K562 (cell line): ENCODE measurements at regions not wholly inside any gene's neighbourhood (a gene's known extent, or its start where the extent isn't known, plus 50 kb on each side); places are given as distances from the start of the nearest gene placed in this dataset.

Experiments
- ATAC-seq: fragments of 200-7000 bp; cut with Tn5 transposase; 3 replicates; pipeline ENCODE4 v1.9.1; 2020; ENCODE audit warnings: moderate library complexity
- BruUV-seq: library from RNA; stranded (reverse); fragments of 400-500 nt; replicated peaks from 2 replicates; lab custom pipeline; 2021; lab: Mats Ljungman, UMichigan
- CTCF ChIA-PET: fragments of 300-600 bp; formaldehyde crosslinking; extraction: SDS; loops from one replicate; lab custom pipeline; 2021; ENCODE audit warnings: low intra/inter-chr PET ratio; lab: Yijun Ruan, JAX
- POLR2A ChIA-PET: fragments of 300-600, 350-650 bp; sonication (Branson Sonifier 250); formaldehyde crosslinking; extraction: SDS; loops from one replicate; lab custom pipeline; 2021; ENCODE audit warnings: antibody characterized with exemption, inconsistent platforms; lab: Yijun Ruan, JAX
- DNase-seq, 4 experiments: peaks; one replicate each; pipeline versions ENCODE4 v3.0.0 to v3.0.0-alpha.2; 2011 to 2018; ENCODE audit warnings: low spot score in 3 of 4, mixed read lengths in 3 of 4; ENCODE audit errors: extremely low read depth in 1 of 4
- FAIRE-seq: peaks from 2 replicates; lab custom pipeline; 2011; peaks lifted over from hg19 to GRCh38; lab: Jason Lieb, UNC
- H2AFZ ChIP-seq: 2 replicates; pipeline ENCODE4 v1.6.0; 2011; ENCODE audit warnings: low read depth, low read length, control low read depth, inconsistent platforms
- H3K27ac ChIP-seq: fragments of 200-600 bp; 3 replicates; pipeline ENCODE4 v1.8.0; 2011; ENCODE audit warnings: low read depth, mild to moderate bottlenecking, control low read depth, inconsistent platforms, low read length, moderate library complexity, mixed read lengths; ENCODE audit errors: extremely low read depth
- H3K27me3 ChIP-seq, 2 experiments: fragments of 300-600 bp in 1 of 2; 2 replicates in 1 of 2; 3 replicates in 1 of 2; pipeline versions ENCODE4 v1.6.0 to v1.8.0; 2011; ENCODE audit warnings: inconsistent platforms in 2 of 2, low read length in 2 of 2, mild to moderate bottlenecking in 1 of 2, mixed read lengths in 1 of 2, moderate library complexity in 1 of 2; ENCODE audit not compliant: control insufficient read depth in 2 of 2, insufficient read depth in 2 of 2
- H3K36me3 ChIP-seq: fragments of 300-600 bp; 3 replicates; pipeline ENCODE4 v1.8.0; 2011; ENCODE audit warnings: mild to moderate bottlenecking, low read length, inconsistent platforms; ENCODE audit not compliant: control insufficient read depth, insufficient read depth
- H3K4me1 ChIP-seq, 2 experiments: fragments of 200-600 bp in 1 of 2; replicated peaks in 1 of 2; 2 replicates in 1 of 2; 3 replicates in 1 of 2; pipeline versions ENCODE4 v1.5.1 to v1.8.0; 2011; ENCODE audit warnings: inconsistent platforms in 2 of 2, low read length in 2 of 2, mild to moderate bottlenecking in 1 of 2, mixed read lengths in 1 of 2, moderate library complexity in 1 of 2; ENCODE audit not compliant: control insufficient read depth in 2 of 2, insufficient read depth in 2 of 2
- H3K4me2 ChIP-seq: 2 replicates; pipeline ENCODE4 v1.6.1; 2011; ENCODE audit warnings: low read length, control low read depth, inconsistent platforms, mixed read lengths; ENCODE audit not compliant: insufficient read depth
- H3K4me3 ChIP-seq: fragments of 200-600 bp; sonication (generic), shearing (Covaris generic); 2 replicates; pipeline ENCODE4 v1.5.1; 2016; ENCODE audit warnings: control low read depth, inconsistent platforms
- H3K79me2 ChIP-seq: fragments of 200-600 bp; 3 replicates; pipeline ENCODE4 v1.8.0; 2011; ENCODE audit warnings: low read length, inconsistent platforms; ENCODE audit not compliant: control insufficient read depth, insufficient read depth
- H3K9ac ChIP-seq, 2 experiments: 2 replicates each; pipeline versions ENCODE4 v1.6.0 to v1.6.1; 2011; ENCODE audit warnings: low read depth in 2 of 2, low read length in 2 of 2, control low read depth in 1 of 2, inconsistent platforms in 1 of 2, mild to moderate bottlenecking in 1 of 2, mixed read lengths in 1 of 2; ENCODE audit not compliant: insufficient read depth in 1 of 2
- H3K9me1 ChIP-seq: one replicate; pipeline ENCODE4 v1.6.0; 2011; ENCODE audit warnings: inconsistent platforms, mild to moderate bottlenecking, low read length, moderate library complexity; ENCODE audit not compliant: control insufficient read depth, insufficient read depth
- H3K9me3 ChIP-seq: replicated peaks from 2 replicates; pipeline ENCODE4 v1.5.1; 2011; ENCODE audit warnings: low read depth, low read length, inconsistent platforms; ENCODE audit not compliant: control insufficient read depth, insufficient read depth
- H4K20me1 ChIP-seq: replicated peaks from 2 replicates; pipeline ENCODE4 v1.6.1; 2011; ENCODE audit warnings: low read length, inconsistent platforms, mixed read lengths; ENCODE audit not compliant: control insufficient read depth, insufficient read depth
- BCOR ChIP-seq: fragments of 450-650 bp; IDR thresholded peaks from 2 replicates; pipeline ENCODE4 v1.6.1; 2016
- CHCHD3 ChIP-seq: fragments of 250-450 bp; sonication (Bioruptor Pico); IDR thresholded peaks from 2 replicates; pipeline ENCODE4 v2.1.2; 2022; ENCODE audit warnings: mild to moderate bottlenecking
- COPS2 ChIP-seq: fragments of 450-650 bp; conservative IDR thresholded peaks from 2 replicates; pipeline ENCODE4 v1.6.1; 2016; ENCODE audit warnings: mild to moderate bottlenecking, moderate library complexity
- DEAF1 ChIP-seq: fragments of 450-650 bp; formaldehyde crosslinking; IDR thresholded peaks from 2 replicates; pipeline ENCODE4 v1.4.0; 2020; ENCODE audit warnings: mild to moderate bottlenecking, moderate library complexity
- HEY1 ChIP-seq: fragments of 250-450 bp; sonication (Bioruptor Pico); IDR thresholded peaks from 2 replicates; pipeline ENCODE4 v1.5.0; 2020; ENCODE audit warnings: mild to moderate bottlenecking, moderate library complexity, borderline replicate concordance
- JUN ChIP-seq, 2 experiments: sonication (generic) in 1 of 2; formaldehyde crosslinking in 1 of 2; IDR thresholded peaks; 2 replicates each; pipeline versions ENCODE4 v1.6.1 to v1.8.0; 2012 to 2022; ENCODE audit warnings: borderline replicate concordance in 2 of 2, mild to moderate bottlenecking in 2 of 2, improper control_type of control experiment in 1 of 2, low read depth in 1 of 2, low read length in 1 of 2, missing genetic modification reagents in 1 of 2
- MEF2A ChIP-seq: IDR thresholded peaks from 2 replicates; pipeline ENCODE4 v1.6.1; 2011; ENCODE audit warnings: low read depth, mild to moderate bottlenecking, low read length, moderate library complexity; ENCODE audit not compliant: control insufficient read depth
- RAD21 ChIP-seq, 2 experiments: fragments of 250-450 bp in 1 of 2; fragments of 450-650 bp in 1 of 2; sonication (Bioruptor Pico) in 1 of 2; formaldehyde crosslinking in 1 of 2; IDR thresholded peaks in 1 of 2; conservative IDR thresholded peaks in 1 of 2; 2 replicates each; pipeline versions ENCODE4 v1.4.0 to v1.8.0; 2020 to 2022; ENCODE audit warnings: mild to moderate bottlenecking in 2 of 2, moderate library complexity in 1 of 2
- SP2 ChIP-seq: IDR thresholded peaks from 2 replicates; pipeline ENCODE4 v1.6.1; 2011; ENCODE audit warnings: mild to moderate bottlenecking, low read depth, low read length, moderate library complexity; ENCODE audit not compliant: poor library complexity, severe bottlenecking; ENCODE audit errors: extremely low read depth
- TFAM ChIP-seq: fragments of 250-450 bp; sonication (Bioruptor Pico); conservative IDR thresholded peaks from 2 replicates; pipeline ENCODE4 v1.5.0; 2021; ENCODE audit warnings: mild to moderate bottlenecking, moderate library complexity
- TSC22D4 ChIP-seq: fragments of 450-650 bp; IDR thresholded peaks from 2 replicates; pipeline ENCODE4 v1.6.1; 2016; ENCODE audit warnings: missing genetic modification characterization, missing biosample characterization, control low read depth
- YBX1 ChIP-seq: fragments of 450-650 bp; IDR thresholded peaks from 2 replicates; pipeline ENCODE4 v1.7.1; 2016; ENCODE audit warnings: mild to moderate bottlenecking
- ZBTB17 ChIP-seq: fragments of 450-650 bp; formaldehyde crosslinking; IDR thresholded peaks from 2 replicates; pipeline ENCODE4 v1.4.0; 2020; ENCODE audit warnings: mild to moderate bottlenecking
- ZNF184 ChIP-seq: sonication (generic); formaldehyde crosslinking; IDR thresholded peaks from 2 replicates; pipeline ENCODE4 v1.5.0; 2020; ENCODE audit warnings: missing genetic modification reagents
- ZNF507 ChIP-seq: conservative IDR thresholded peaks from 2 replicates; pipeline ENCODE4 v1.6.1; 2017; ENCODE audit warnings: missing genetic modification characterization, missing compliant biosample characterization
- ZNF699 ChIP-seq: fragments of 250-450 bp; sonication (Bioruptor Pico); IDR thresholded peaks from 2 replicates; pipeline ENCODE4 v1.8.0; 2021; ENCODE audit warnings: mild to moderate bottlenecking, moderate library complexity; ENCODE audit not compliant: insufficient replicate concordance
- WGBS: fragments of 100-300 bp; shearing (Covaris generic); methylation state at CpG from one replicate; pipeline ENCODE4 v1.1.6; 2016; ENCODE audit warnings: low coverage, mixed read lengths; ENCODE audit not compliant: insufficient coverage; ENCODE audit errors: missing lambda C conversion rate; 5-methylcytosine and 5-hydroxymethylcytosine counted together
- in situ Hi-C: fragments of 300-500 bp; cut with MboI; formaldehyde crosslinking; loops from 4 replicates; pipeline ENCODE4 v1.15.0; 2018; ENCODE audit warnings: inconsistent platforms, mixed read lengths
- intact Hi-C: fragments of 100-400 bp; cut with micrococcal nuclease; formaldehyde crosslinking; loops from 2 replicates; pipeline ENCODE4 v1.14.2; 2022

GRCh38 chr10:133026171-133026570 is 61.6 kb upstream of the ADGRA1 start:
- Histone ChIP-seq H3K27ac (no peak overlapping the region), H3K9ac (no peak overlapping the region), H3K4me3 (no peak overlapping the region), H2AFZ (no peak overlapping the region), H3K79me2 (no peaks in the 10 kb centered on the region), H3K9me3 (no peaks in the 10 kb centered on the region), H3K27me3 (peaks cover 8 to 75% of the 10 kb centered on the region in 2 experiments; a peak in 3 of 5 replicates), H3K36me3 (no peaks in the 10 kb centered on the region), H3K4me1 (peaks cover 0 to 13% of the 10 kb centered on the region in 2 experiments; a peak in 2 of 5 replicates), H3K9me1 (no peaks in the 10 kb centered on the region), H4K20me1 (no peaks in the 10 kb centered on the region), H3K4me2 (no peak overlapping the region)
- intact Hi-C loops, result no loop called here
- CTCF ChIA-PET, result no interaction called here
- POLR2A ChIA-PET, result no interaction called here
- no peak for ATAC-seq
- no peak for FAIRE-seq
- 3% methylated on average over 6 of the region's 10 CpGs for WGBS
- BruUV-seq, result no TSS peak
- no peak for DNase-seq
- in situ Hi-C loops, result no loop called here
- TF ChIP-seq RAD21 (CRISPR knock-in tag; conservative IDR thresholded peaks at IDR 0.05 in 1 of 2, IDR thresholded peaks at IDR 0.05 in 1 of 2) (no peak), CHCHD3 (CRISPR knock-in tag) (no peak), ZBTB17 (CRISPR knock-in tag) (no peak), COPS2 (no peak)

GRCh38 chr10:133025558-133026090 is 62.1 kb upstream of the ADGRA1 start:
- ChIA-PET CTCF (no interaction called here), POLR2A (interaction anchor here (0.6 kb wide), 1 partner anchor 275 kb away, joined by 3 read pairs; no protein-coding TSS in a partner anchor)
- no peak for FAIRE-seq
- ATAC-seq, result no peak
- no peaks in the 10 kb centered on the region for H3K9me3 ChIP-seq
- H3K27ac ChIP-seq, result no peak overlapping the region
- no TSS peak for BruUV-seq
- no peaks in the 10 kb centered on the region; the same call in 1 of the 2 replicates for H4K20me1 ChIP-seq
- no peak overlapping the region for H3K4me3 ChIP-seq
- H3K4me1 ChIP-seq, result peaks cover 0 to 13% of the 10 kb centered on the region in 2 experiments; a peak in 2 of 5 replicates
- intact Hi-C loops, result no loop called here
- H3K79me2 ChIP-seq, result no peaks in the 10 kb centered on the region
- H3K9me1 ChIP-seq, result no peaks in the 10 kb centered on the region
- H2AFZ ChIP-seq, result no peak overlapping the region
- WGBS, result 0% methylated on average over 7 of the region's 13 CpGs
- H3K9ac ChIP-seq, result no peak overlapping the region
- H3K27me3 ChIP-seq, result peaks cover 8 to 74% of the 10 kb centered on the region in 2 experiments; a peak in 3 of 5 replicates
- in situ Hi-C loops, result no loop called here
- H3K36me3 ChIP-seq, result no peaks in the 10 kb centered on the region
- DNase-seq, result no peak
- no peak overlapping the region for H3K4me2 ChIP-seq
- TF ChIP-seq TFAM (CRISPR knock-in tag) (no peak), MEF2A (no peak), SP2 (no peak), BCOR (no peak), ZNF699 (CRISPR knock-in tag) (no peak), JUN (IDR thresholded peaks at IDR 0.05; ENCODE audit: borderline replicate concordance, low read depth, low read length) (no peak), JUN (CRISPR knock-in tag; IDR thresholded peaks at IDR 0.05; ENCODE audit: borderline replicate concordance) (no peak), TSC22D4 (tag) (no peak), DEAF1 (no peak), HEY1 (no peak), YBX1 (no peak), ZNF507 (tag) (no peak), ZNF184 (CRISPR knock-in tag) (no peak)
